Liver (tissue), 8 donors: ENCODE measurements at regions not wholly inside any gene's neighbourhood (a gene's known extent, or its start where the extent isn't known, plus 50 kb on each side); places are given as distances from the start of the nearest gene placed in this dataset.

ENCODE experiments used
- DNase-seq: peaks from one replicate; pipeline ENCODE4 v3.0.0-alpha.2; 2017; ENCODE audit warnings: low spot score
- H3K27ac ChIP-seq, 2 donors: one replicate each; pipeline ENCODE4 v1.7.0; 2013; ENCODE audit warnings: inconsistent platforms in 2 of 2, low read length in 2 of 2, control low read depth in 1 of 2, low read depth in 1 of 2, mild to moderate bottlenecking in 1 of 2
- H3K27me3 ChIP-seq, 4 donors: one replicate each; pipeline versions ENCODE4 v1.6.1 to v1.7.0; 2013; ENCODE audit warnings: low read length in 3 of 4, inconsistent platforms in 1 of 4, mild to moderate bottlenecking in 1 of 4, moderate library complexity in 1 of 4; ENCODE audit not compliant: control insufficient read depth in 4 of 4, insufficient read depth in 4 of 4
- H3K36me3 ChIP-seq, 4 donors: one replicate each; pipeline versions ENCODE4 v1.6.1 to v1.7.0; 2013; ENCODE audit warnings: low read length in 3 of 4, mild to moderate bottlenecking in 3 of 4, low read depth in 1 of 4, moderate library complexity in 1 of 4; ENCODE audit not compliant: control insufficient read depth in 4 of 4, insufficient read depth in 3 of 4
- H3K4me1 ChIP-seq, 4 donors: one replicate each; pipeline versions ENCODE4 v1.6.1 to v1.7.0; 2013; ENCODE audit warnings: low read length in 3 of 4, mild to moderate bottlenecking in 3 of 4, moderate library complexity in 1 of 4; ENCODE audit not compliant: control insufficient read depth in 4 of 4, insufficient read depth in 4 of 4
- H3K4me3 ChIP-seq, 3 donors: one replicate each; pipeline versions ENCODE4 v1.6.1 to v1.7.0; 2013; ENCODE audit warnings: low read length in 3 of 3, control low read depth in 1 of 3, low read depth in 1 of 3, mild to moderate bottlenecking in 1 of 3
- H3K9ac ChIP-seq, 2 donors: one replicate each; pipeline ENCODE4 v1.7.0; 2013; ENCODE audit warnings: low read length in 2 of 2, mild to moderate bottlenecking in 2 of 2, moderate library complexity in 2 of 2, control low read depth in 1 of 2, low read depth in 1 of 2
- H3K9me3 ChIP-seq, 4 donors: one replicate each; pipeline versions ENCODE4 v1.6.1 to v1.7.0; 2013; ENCODE audit warnings: low read length in 3 of 4; ENCODE audit not compliant: control insufficient read depth in 4 of 4
- EGR1 ChIP-seq, 2 donors: IDR thresholded peaks; 2 replicates each; pipeline ENCODE4 v1.6.1; 2016 to 2018; ENCODE audit warnings: antibody characterized with exemption in 2 of 2, low read depth in 2 of 2
- GABPA ChIP-seq, 2 donors: IDR thresholded peaks in 1 of 2; conservative IDR thresholded peaks in 1 of 2; 2 replicates each; pipeline ENCODE4 v1.6.1; 2016; ENCODE audit warnings: antibody characterized with exemption in 2 of 2, mild to moderate bottlenecking in 1 of 2, moderate library complexity in 1 of 2
- HNF4A ChIP-seq, 2 donors: conservative IDR thresholded peaks; 2 replicates each; pipeline ENCODE4 v1.6.1; 2016; ENCODE audit warnings: antibody characterized with exemption in 2 of 2, mild to moderate bottlenecking in 2 of 2
- HNF4G ChIP-seq: IDR thresholded peaks from 2 replicates; pipeline ENCODE4 v1.6.1; 2016; ENCODE audit warnings: antibody characterized with exemption
- JUND ChIP-seq, 2 donors: IDR thresholded peaks; 2 replicates each; pipeline ENCODE4 v1.6.1; 2016; ENCODE audit warnings: antibody characterized with exemption in 2 of 2
- NR2F2 ChIP-seq: IDR thresholded peaks from 2 replicates; pipeline ENCODE4 v1.6.1; 2016; ENCODE audit warnings: antibody characterized with exemption
- RAD21 ChIP-seq, 2 donors: IDR thresholded peaks; 2 replicates each; pipeline ENCODE4 v1.6.1; 2016; ENCODE audit warnings: antibody characterized with exemption in 2 of 2, mild to moderate bottlenecking in 2 of 2
- SP1 ChIP-seq: IDR thresholded peaks from 2 replicates; pipeline ENCODE4 v1.6.1; 2018; ENCODE audit warnings: antibody characterized with exemption, mild to moderate bottlenecking
- TAF1 ChIP-seq: conservative IDR thresholded peaks from 2 replicates; pipeline ENCODE4 v1.6.1; 2016; ENCODE audit warnings: antibody characterized with exemption, mild to moderate bottlenecking
- YY1 ChIP-seq: IDR thresholded peaks from 2 replicates; pipeline ENCODE4 v1.6.1; 2016; ENCODE audit warnings: antibody characterized with exemption, mild to moderate bottlenecking
- WGBS: extraction: QIAGEN DNeasy Blood & Tissue Kit; methylation state at CpG from one replicate; pipeline ENCODE4 v1.1.7; 2013; 5-methylcytosine and 5-hydroxymethylcytosine counted together
- TF ChIP-seq, protein P1 (sequence below): IDR thresholded peaks from 2 replicates; pipeline ENCODE4 v1.6.1; 2016; ENCODE audit warnings: antibody characterized with exemption
- TF ChIP-seq, protein P2 (sequence below): IDR thresholded peaks from 2 replicates; pipeline ENCODE4 v1.6.1; 2016; ENCODE audit warnings: antibody characterized with exemption
- TF ChIP-seq, protein P3 (sequence below): IDR thresholded peaks from 2 replicates; pipeline ENCODE4 v1.6.1; 2016; ENCODE audit warnings: antibody characterized with exemption, mild to moderate bottlenecking
- TF ChIP-seq, protein P4 (sequence below): fragments of 150-350 bp; IDR thresholded peaks from 2 replicates; pipeline ENCODE4 v1.5.1; 2017; ENCODE audit warnings: improper control_type of control experiment, low read depth, low read length; ENCODE audit not compliant: missing input control
- donor health status: healthy.
- donor health status: healthy.
- donor health status: healthy.
- donor health status: healthy.
- donor health status: healthy.

DNA sequence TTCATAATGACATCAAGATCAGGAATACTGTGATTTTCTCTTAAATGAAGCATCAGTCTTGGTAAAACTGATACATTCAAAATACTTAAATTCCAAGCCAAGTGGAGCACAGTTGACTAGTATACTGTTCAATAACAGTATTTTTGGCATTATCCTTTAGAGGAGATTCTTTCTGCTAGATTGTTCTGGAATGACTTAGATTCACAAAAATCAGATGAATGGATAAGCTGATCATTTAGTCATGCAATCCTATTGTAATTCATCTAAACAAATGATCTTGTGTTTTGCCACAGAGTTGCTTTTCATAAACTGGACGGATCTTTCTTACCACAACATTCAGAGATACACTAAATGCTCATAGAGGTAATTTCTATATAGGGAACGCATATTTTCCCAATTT, 232.0 kb downstream of the CXXC4 start:
- no peaks in the 10 kb centered on the region for H3K4me1 ChIP-seq
- WGBS = 68% methylated on average over 2 of the region's 2 CpGs
- H3K27ac ChIP-seq = no peak overlapping the region
- H3K4me3 ChIP-seq = no peak overlapping the region
- H3K9me3 ChIP-seq = no peaks in the 10 kb centered on the region
- peaks cover 0 to 2% (median 0%) of the 10 kb centered on the region in 4 donors for H3K27me3 ChIP-seq
- no peak overlapping the region for H3K9ac ChIP-seq
- no peak for DNase-seq
- no peak for TF ChIP-seq EGR1 (IDR thresholded peaks at IDR 0.05; ENCODE audit: low read depth in 2 of 2)
- no peak for TF ChIP-seq SP1
- TF ChIP-seq, protein P1, sequence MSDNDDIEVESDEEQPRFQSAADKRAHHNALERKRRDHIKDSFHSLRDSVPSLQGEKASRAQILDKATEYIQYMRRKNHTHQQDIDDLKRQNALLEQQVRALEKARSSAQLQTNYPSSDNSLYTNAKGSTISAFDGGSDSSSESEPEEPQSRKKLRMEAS = no peak
- no peak for TF ChIP-seq TAF1
- TF ChIP-seq, protein P2, sequence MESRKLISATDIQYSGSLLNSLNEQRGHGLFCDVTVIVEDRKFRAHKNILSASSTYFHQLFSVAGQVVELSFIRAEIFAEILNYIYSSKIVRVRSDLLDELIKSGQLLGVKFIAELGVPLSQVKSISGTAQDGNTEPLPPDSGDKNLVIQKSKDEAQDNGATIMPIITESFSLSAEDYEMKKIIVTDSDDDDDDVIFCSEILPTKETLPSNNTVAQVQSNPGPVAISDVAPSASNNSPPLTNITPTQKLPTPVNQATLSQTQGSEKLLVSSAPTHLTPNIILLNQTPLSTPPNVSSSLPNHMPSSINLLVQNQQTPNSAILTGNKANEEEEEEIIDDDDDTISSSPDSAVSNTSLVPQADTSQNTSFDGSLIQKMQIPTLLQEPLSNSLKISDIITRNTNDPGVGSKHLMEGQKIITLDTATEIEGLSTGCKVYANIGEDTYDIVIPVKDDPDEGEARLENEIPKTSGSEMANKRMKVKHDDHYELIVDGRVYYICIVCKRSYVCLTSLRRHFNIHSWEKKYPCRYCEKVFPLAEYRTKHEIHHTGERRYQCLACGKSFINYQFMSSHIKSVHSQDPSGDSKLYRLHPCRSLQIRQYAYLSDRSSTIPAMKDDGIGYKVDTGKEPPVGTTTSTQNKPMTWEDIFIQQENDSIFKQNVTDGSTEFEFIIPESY = no peak
- TF ChIP-seq GABPA (IDR thresholded peaks at IDR 0.05 in 1 of 2, conservative IDR thresholded peaks at IDR 0.05 in 1 of 2) = no peak
- no peak for TF ChIP-seq NR2F2
- no peak for TF ChIP-seq HNF4A (conservative IDR thresholded peaks at IDR 0.05)
- no peak for TF ChIP-seq JUND (IDR thresholded peaks at IDR 0.05)
- no peak for TF ChIP-seq YY1
- TF ChIP-seq, protein P3, sequence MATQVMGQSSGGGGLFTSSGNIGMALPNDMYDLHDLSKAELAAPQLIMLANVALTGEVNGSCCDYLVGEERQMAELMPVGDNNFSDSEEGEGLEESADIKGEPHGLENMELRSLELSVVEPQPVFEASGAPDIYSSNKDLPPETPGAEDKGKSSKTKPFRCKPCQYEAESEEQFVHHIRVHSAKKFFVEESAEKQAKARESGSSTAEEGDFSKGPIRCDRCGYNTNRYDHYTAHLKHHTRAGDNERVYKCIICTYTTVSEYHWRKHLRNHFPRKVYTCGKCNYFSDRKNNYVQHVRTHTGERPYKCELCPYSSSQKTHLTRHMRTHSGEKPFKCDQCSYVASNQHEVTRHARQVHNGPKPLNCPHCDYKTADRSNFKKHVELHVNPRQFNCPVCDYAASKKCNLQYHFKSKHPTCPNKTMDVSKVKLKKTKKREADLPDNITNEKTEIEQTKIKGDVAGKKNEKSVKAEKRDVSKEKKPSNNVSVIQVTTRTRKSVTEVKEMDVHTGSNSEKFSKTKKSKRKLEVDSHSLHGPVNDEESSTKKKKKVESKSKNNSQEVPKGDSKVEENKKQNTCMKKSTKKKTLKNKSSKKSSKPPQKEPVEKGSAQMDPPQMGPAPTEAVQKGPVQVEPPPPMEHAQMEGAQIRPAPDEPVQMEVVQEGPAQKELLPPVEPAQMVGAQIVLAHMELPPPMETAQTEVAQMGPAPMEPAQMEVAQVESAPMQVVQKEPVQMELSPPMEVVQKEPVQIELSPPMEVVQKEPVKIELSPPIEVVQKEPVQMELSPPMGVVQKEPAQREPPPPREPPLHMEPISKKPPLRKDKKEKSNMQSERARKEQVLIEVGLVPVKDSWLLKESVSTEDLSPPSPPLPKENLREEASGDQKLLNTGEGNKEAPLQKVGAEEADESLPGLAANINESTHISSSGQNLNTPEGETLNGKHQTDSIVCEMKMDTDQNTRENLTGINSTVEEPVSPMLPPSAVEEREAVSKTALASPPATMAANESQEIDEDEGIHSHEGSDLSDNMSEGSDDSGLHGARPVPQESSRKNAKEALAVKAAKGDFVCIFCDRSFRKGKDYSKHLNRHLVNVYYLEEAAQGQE = no peak
- TF ChIP-seq HNF4G = no peak
- no peak for TF ChIP-seq RAD21 (IDR thresholded peaks at IDR 0.05)
- H3K36me3 ChIP-seq = no peaks in the 10 kb centered on the region

DNA sequence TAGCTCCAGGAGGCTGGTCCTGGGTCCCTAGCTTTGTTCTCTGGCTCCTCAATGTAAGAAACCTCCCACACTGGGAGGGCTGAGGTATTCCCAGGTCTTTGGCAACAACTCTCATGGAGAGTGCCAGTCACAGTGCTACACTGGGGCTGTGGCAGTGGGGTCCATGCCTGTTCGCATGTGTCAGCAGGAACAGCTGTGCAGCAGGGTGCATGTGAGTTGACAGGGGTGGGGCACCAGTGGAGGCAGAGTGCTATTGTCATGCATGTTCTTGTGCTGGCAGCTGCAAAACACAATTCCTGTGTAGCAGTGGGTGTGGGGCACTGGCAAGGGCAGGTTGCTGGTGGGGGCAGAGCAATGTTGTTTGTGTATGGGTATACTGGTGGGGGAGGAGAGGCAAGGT, 246.0 kb downstream of the CXXC4 start:
- Histone ChIP-seq H3K27me3 (no peaks in the 10 kb centered on the region), H3K27ac (no peak overlapping the region), H3K9me3 (peaks cover 0 to 3% (median 0%) of the 10 kb centered on the region in 4 donors), H3K36me3 (no peaks in the 10 kb centered on the region), H3K4me1 (no peaks in the 10 kb centered on the region), H3K9ac (no peak overlapping the region), H3K4me3 (no peak overlapping the region)
- no peak for DNase-seq
- TF ChIP-seq, protein P1 = no peak
- TF ChIP-seq, protein P4, sequence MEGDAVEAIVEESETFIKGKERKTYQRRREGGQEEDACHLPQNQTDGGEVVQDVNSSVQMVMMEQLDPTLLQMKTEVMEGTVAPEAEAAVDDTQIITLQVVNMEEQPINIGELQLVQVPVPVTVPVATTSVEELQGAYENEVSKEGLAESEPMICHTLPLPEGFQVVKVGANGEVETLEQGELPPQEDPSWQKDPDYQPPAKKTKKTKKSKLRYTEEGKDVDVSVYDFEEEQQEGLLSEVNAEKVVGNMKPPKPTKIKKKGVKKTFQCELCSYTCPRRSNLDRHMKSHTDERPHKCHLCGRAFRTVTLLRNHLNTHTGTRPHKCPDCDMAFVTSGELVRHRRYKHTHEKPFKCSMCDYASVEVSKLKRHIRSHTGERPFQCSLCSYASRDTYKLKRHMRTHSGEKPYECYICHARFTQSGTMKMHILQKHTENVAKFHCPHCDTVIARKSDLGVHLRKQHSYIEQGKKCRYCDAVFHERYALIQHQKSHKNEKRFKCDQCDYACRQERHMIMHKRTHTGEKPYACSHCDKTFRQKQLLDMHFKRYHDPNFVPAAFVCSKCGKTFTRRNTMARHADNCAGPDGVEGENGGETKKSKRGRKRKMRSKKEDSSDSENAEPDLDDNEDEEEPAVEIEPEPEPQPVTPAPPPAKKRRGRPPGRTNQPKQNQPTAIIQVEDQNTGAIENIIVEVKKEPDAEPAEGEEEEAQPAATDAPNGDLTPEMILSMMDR = no peak
- 84% methylated on average over 1 of the region's 1 CpG for WGBS
